Coronary artery (tissue), 2 donors: ENCODE measurements at regions not wholly inside any gene's neighbourhood (a gene's known extent, or its start where the extent isn't known, plus 50 kb on each side); places are given as distances from the start of the nearest gene placed in this dataset.
"Not testable (repeated sequence)": the region's sequence is repeated elsewhere in the genome, so short reads cannot be mapped to it uniquely, and the experiment has no call there.

Experiments
- DNase-seq: peaks from one replicate; pipeline ENCODE4 v3.0.0-alpha.2; 2017; ENCODE audit warnings: low spot score
- H3K27ac ChIP-seq, 2 donors: fragments of 200-600 bp; sonication (generic); one replicate each; pipeline ENCODE4 v1.5.1; 2016 to 2019
- H3K4me3 ChIP-seq: fragments of 200-600 bp; sonication (generic); 2 replicates; pipeline ENCODE4 v1.5.1; 2016; ENCODE audit warnings: mild to moderate bottlenecking, moderate library complexity
- TF ChIP-seq, protein P1 (sequence below): fragments of 200-600 bp; sonication (generic); IDR thresholded peaks from one replicate; pipeline ENCODE4 v1.5.1; 2019; ENCODE audit warnings: antibody characterized with exemption

DNA sequence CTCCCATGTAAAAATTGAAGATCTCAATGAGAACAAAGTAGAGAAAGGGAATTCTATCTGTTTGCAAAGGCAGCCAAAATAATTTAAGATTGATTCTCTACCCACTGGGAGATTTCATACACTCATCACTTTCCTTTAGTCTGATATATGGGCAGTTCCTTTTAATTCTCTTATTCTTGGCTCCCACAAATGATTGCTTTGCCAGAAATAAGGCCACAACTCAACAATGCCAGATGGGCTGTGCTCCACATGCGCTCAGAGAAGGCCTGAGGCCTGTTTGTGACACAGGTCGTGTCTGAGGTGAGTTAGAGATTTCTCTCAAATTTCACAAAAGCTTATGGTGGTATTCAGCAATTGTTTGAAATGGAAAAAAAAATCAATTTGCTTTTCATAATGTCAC lies 501.9 kb upstream of the SEMA3D start:
- no peak for DNase-seq
- no peak overlapping the region for H3K27ac ChIP-seq
- TF ChIP-seq, protein P1, sequence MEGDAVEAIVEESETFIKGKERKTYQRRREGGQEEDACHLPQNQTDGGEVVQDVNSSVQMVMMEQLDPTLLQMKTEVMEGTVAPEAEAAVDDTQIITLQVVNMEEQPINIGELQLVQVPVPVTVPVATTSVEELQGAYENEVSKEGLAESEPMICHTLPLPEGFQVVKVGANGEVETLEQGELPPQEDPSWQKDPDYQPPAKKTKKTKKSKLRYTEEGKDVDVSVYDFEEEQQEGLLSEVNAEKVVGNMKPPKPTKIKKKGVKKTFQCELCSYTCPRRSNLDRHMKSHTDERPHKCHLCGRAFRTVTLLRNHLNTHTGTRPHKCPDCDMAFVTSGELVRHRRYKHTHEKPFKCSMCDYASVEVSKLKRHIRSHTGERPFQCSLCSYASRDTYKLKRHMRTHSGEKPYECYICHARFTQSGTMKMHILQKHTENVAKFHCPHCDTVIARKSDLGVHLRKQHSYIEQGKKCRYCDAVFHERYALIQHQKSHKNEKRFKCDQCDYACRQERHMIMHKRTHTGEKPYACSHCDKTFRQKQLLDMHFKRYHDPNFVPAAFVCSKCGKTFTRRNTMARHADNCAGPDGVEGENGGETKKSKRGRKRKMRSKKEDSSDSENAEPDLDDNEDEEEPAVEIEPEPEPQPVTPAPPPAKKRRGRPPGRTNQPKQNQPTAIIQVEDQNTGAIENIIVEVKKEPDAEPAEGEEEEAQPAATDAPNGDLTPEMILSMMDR: no peak
- no peak overlapping the region for H3K4me3 ChIP-seq

DNA sequence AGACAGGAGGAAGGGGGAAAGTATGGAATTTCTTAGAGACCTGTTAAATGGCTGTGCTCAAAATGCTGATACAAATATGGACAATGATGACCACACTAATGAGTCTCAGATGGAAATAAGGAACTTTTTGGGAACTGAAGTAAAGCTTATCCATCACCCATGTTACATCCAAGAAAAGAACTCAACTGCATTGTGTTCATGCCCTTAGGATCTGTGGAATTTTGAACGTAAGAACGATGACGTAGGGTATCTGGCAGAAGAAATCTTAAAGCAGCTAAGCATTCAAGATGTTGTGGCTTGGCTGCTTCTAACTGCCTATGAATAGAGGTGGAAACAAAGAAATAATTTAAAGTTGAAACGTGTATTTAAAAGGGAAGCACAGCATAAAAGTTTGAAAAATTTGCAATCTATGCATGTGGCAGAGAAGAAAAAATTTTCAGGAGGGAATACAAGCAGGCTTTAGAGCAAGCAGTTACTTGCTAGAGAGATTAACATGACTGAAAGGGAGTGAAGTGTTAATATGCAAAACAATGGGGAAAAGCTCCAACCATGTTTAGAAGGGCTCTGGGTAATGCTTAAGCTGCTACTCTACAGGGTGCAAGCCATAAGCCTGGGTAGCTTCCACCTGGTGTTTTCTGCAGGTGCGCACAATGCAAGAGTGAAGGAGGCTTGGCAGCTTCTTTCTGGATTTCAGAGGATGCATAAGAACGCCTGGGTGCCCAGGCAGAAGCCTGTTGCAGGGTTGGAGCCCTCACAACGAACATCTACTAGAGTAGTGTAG lies 499.7 kb upstream of the SEMA3D start:
- no peak overlapping the region for H3K4me3 ChIP-seq
- DNase-seq: no peak
- TF ChIP-seq, protein P1: no peak
- no peak overlapping the region for H3K27ac ChIP-seq

DNA sequence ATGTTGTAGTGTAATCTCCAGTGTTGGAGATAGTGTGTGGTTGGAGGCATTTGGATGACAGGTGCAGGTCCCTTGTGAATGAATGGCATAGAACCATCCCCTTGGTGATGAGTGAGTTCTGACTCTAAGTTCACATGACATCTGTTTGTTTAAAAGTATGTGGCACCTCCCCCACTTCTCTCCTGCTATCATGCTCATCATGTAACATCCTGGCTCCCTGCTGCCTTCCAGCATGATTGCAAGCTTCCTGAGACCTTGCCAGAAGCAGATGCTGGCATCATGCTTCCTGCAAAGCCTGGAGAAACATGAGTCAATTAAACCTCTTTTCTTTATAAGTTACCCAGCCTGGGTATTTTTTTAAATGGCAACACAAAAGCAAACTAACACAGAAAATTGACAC lies 499.0 kb upstream of the SEMA3D start:
- Histone ChIP-seq H3K27ac (no peak overlapping the region), H3K4me3 (no peak overlapping the region)
- TF ChIP-seq, protein P1: no peak
- DNase-seq: no peak

DNA sequence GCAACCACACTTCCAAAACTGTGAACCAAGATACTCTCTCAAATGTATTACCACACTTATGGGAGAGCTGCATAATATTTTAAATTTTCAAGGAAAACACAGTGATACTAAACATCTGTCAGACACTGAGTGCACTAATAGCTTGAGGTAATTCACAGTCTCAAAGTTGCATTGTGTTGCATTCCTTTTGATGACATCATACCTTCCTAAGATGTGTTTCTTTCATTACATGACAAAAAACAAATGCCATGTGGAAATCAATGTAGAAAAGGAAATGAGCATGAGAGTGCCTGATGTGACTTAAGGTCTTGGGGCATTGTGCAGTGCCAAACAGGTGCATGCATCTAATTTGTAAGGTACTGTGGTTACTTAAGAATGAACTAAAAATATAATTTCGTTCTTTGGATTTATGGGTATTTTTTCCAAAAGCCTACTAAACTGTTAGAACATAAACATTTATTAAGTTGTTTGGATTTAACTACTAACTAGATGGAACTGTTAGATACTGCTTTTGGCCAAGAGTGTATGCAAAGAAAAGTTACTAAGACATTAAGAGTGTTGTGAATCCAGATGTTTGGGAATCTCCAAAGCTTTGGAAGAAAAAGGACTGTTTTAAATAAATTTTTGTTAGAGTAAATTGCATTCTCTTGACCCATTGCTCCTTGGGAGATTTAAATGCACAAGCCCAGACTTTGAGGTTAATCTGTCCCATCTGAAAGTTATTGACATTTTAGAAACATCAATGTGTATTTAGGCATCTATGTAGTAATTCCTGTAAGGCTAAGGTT lies 496.2 kb upstream of the SEMA3D start:
- no peak overlapping the region for H3K27ac ChIP-seq
- TF ChIP-seq, protein P1: no peak
- DNase-seq: no peak
- H3K4me3 ChIP-seq: no peak overlapping the region

DNA sequence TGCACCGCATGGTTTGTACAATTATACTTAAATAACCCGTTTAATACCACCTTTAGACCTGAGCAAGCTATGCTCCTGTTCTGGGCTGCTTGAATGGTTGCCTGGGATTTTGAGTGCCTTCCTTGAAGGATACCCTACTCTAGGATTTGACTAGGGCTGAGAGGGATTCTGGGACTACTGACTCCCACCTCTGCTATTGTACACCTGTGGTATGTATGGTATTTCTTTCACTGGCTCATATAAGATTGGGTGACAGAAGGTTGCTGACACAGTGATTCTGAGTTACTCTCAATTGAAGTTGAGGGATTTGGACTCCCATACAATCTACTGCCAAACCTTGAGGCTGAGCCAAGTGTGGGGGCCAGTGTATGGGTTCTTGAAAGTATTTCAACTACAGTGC lies 494.4 kb upstream of the SEMA3D start:
- TF ChIP-seq, protein P1: no peak
- Histone ChIP-seq H3K27ac (no peak overlapping the region), H3K4me3 (no peak overlapping the region)
- no peak for DNase-seq

DNA sequence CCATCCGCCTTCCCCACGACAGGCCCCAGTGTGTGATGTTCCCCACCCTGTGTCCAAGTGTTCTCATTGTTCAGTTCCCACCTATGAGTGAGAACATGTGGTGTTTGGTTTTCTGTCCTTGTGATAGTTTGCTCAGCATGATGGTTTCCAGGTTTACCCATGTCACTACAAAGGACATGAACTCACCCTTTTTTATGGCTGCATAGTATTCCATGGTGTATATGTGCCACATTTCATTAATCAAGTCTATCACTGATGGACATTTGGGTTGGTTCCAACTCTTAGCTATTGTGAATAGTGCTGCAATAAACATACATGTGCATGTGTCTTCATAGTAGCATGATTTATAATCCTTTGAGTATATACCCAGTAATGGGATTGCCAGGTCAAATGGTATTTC lies 488.2 kb upstream of the SEMA3D start:
- not testable (repeated sequence) for H3K27ac ChIP-seq, DNase-seq, H3K4me3 ChIP-seq

DNA sequence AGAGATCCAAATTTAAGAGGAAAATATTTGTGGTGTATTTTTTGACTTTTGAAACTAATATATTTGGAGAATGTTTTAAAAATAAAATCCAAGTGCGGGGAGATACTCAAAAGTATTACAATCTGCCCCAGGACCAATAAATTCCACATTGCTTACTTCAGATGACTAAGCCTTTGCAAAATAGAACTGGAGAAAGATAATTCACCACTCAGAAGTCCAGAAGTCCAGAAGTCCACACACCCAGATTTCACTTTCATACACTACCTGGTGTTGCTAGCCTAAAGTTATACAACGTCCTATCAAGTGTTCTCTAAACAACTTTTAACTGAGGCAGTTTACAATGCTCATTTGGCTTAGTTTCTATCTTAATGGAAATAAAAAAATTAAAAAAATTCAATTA lies 487.0 kb upstream of the SEMA3D start:
- no peak overlapping the region for H3K4me3 ChIP-seq
- no peak overlapping the region for H3K27ac ChIP-seq
- DNase-seq: no peak
- TF ChIP-seq, protein P1: no peak
